ENCODE measurements at regions not wholly inside any gene's neighbourhood (a gene's known extent, or its start where the extent isn't known, plus 50 kb on each side); places are given as distances from the start of the nearest gene placed in this dataset.

GRCh38 chr4:12304905-12305304 is 876.2 kb upstream of the HS3ST1 start:
- Histone ChIP-seq H3K27ac (ENCODE audit: low read depth in 1 of 2, low read length in 2 of 2) (no peak overlapping the region), H3K27me3 (ENCODE audit: control insufficient read depth in 4 of 4, insufficient read depth in 4 of 4, low read length in 3 of 4) (no peaks in the 10 kb centered on the region), H3K4me3 (ENCODE audit: low read depth in 1 of 3, low read length in 3 of 3) (no peak overlapping the region), H3K9me3 (ENCODE audit: control insufficient read depth in 4 of 4, low read length in 3 of 4) (peaks cover 0 to 3% (median 0%) of the 10 kb centered on the region in 4 donors), H3K36me3 (ENCODE audit: control insufficient read depth in 4 of 4, insufficient read depth in 3 of 4, low read depth in 1 of 4, low read length in 3 of 4) (no peaks in the 10 kb centered on the region), H3K4me1 (ENCODE audit: control insufficient read depth in 4 of 4, insufficient read depth in 4 of 4, low read length in 3 of 4) (no peaks in the 10 kb centered on the region), H3K9ac (ENCODE audit: low read depth in 1 of 2, low read length in 2 of 2) (no peak overlapping the region)
- 84% methylated on average over 3 of the region's 3 CpGs for WGBS
- DNase-seq (ENCODE audit: low spot score) = no peak
- no peak for TF ChIP-seq YY1 (IDR thresholded peaks at IDR 0.05)
- TF ChIP-seq TAF1 (conservative IDR thresholded peaks at IDR 0.05) = no peak
- no peak for TF ChIP-seq HNF4G (IDR thresholded peaks at IDR 0.05)
- TF ChIP-seq ZBTB33 (IDR thresholded peaks at IDR 0.05) = no peak

- Histone ChIP-seq H3K36me3 (ENCODE audit: control insufficient read depth in 4 of 4, insufficient read depth in 3 of 4, low read depth in 1 of 4, low read length in 3 of 4) (no peaks in the 10 kb centered on the region), H3K4me1 (ENCODE audit: control insufficient read depth in 4 of 4, insufficient read depth in 4 of 4, low read length in 3 of 4) (no peaks in the 10 kb centered on the region), H3K27me3 (ENCODE audit: control insufficient read depth in 4 of 4, insufficient read depth in 4 of 4, low read length in 3 of 4) (no peaks in the 10 kb centered on the region), H3K27ac (ENCODE audit: low read depth in 1 of 2, low read length in 2 of 2) (no peak overlapping the region), H3K9me3 (ENCODE audit: control insufficient read depth in 4 of 4, low read length in 3 of 4) (no peaks in the 10 kb centered on the region), H3K4me3 (ENCODE audit: low read depth in 1 of 3, low read length in 3 of 3) (no peak overlapping the region), H3K9ac (ENCODE audit: low read depth in 1 of 2, low read length in 2 of 2) (no peak overlapping the region)
- TF ChIP-seq RAD21 (IDR thresholded peaks at IDR 0.05) (no peak), YY1 (IDR thresholded peaks at IDR 0.05) (no peak), MAX (IDR thresholded peaks at IDR 0.05) (no peak), REST (IDR thresholded peaks at IDR 0.05) (no peak)
- WGBS = 73% methylated on average over 1 of the region's 1 CpG
- no peak for DNase-seq (ENCODE audit: low spot score)
Measured at GRCh38 chr4:12296366-12296765, 867.7 kb upstream of the HS3ST1 start.

GRCh38 chr4:12293906-12294525 is 865.3 kb upstream of the HS3ST1 start:
- DNase-seq (ENCODE audit: low spot score) = no peak
- TF ChIP-seq RXRA (IDR thresholded peaks at IDR 0.05) (no peak), REST (IDR thresholded peaks at IDR 0.05) (no peak), ATF3 (IDR thresholded peaks at IDR 0.05) (no peak), SP1 (IDR thresholded peaks at IDR 0.05) (no peak), HNF4A (conservative IDR thresholded peaks at IDR 0.05) (no peak), FOXA1 (IDR thresholded peaks at IDR 0.05) (no peak), YY1 (IDR thresholded peaks at IDR 0.05) (no peak), TAF1 (conservative IDR thresholded peaks at IDR 0.05) (no peak), ZBTB33 (IDR thresholded peaks at IDR 0.05) (no peak), CTCF (IDR thresholded peaks at IDR 0.05; ENCODE audit: low read depth, low read length, missing input control) (no peak)
- Histone ChIP-seq H3K27me3 (ENCODE audit: control insufficient read depth in 4 of 4, insufficient read depth in 4 of 4, low read length in 3 of 4) (no peaks in the 10 kb centered on the region), H3K9me3 (ENCODE audit: control insufficient read depth in 4 of 4, low read length in 3 of 4) (no peaks in the 10 kb centered on the region), H3K9ac (ENCODE audit: low read depth in 1 of 2, low read length in 2 of 2) (no peak overlapping the region), H3K27ac (ENCODE audit: low read depth in 1 of 2, low read length in 2 of 2) (no peak overlapping the region), H3K4me3 (ENCODE audit: low read depth in 1 of 3, low read length in 3 of 3) (no peak overlapping the region), H3K36me3 (ENCODE audit: control insufficient read depth in 4 of 4, insufficient read depth in 3 of 4, low read depth in 1 of 4, low read length in 3 of 4) (no peaks in the 10 kb centered on the region), H3K4me1 (ENCODE audit: control insufficient read depth in 4 of 4, insufficient read depth in 4 of 4, low read length in 3 of 4) (no peaks in the 10 kb centered on the region)
- WGBS = 95% methylated on average over 1 of the region's 1 CpG
